Esophagus muscularis mucosa (tissue), 4 donors: ENCODE measurements at regions not wholly inside any gene's neighbourhood (a gene's known extent, or its start where the extent isn't known, plus 50 kb on each side); places are given as distances from the start of the nearest gene placed in this dataset.
"Not testable (repeated sequence)": the region's sequence is repeated elsewhere in the genome, so short reads cannot be mapped to it uniquely, and the experiment has no call there.

Source experiments
- DNase-seq: peaks from one replicate; pipeline ENCODE4 v3.0.0-alpha.2; 2017; ENCODE audit errors: extremely low spot score
- H3K27ac ChIP-seq, 4 donors: fragments of 200-600 bp; sonication (generic); replicated peaks in 1 of 4; 1 replicate in 3 of 4; 2 replicates in 1 of 4; pipeline ENCODE4 v1.5.1; 2016 to 2019; ENCODE audit warnings: mild to moderate bottlenecking in 1 of 4
- H3K27me3 ChIP-seq, 4 donors: fragments of 200-600 bp; sonication (generic); one replicate each; pipeline versions ENCODE4 v1.5.1 to v1.6.0; 2016 to 2019
- H3K36me3 ChIP-seq, 4 donors: fragments of 200-600 bp; sonication (generic); one replicate each; pipeline ENCODE4 v1.5.1; 2016 to 2019
- H3K4me1 ChIP-seq, 4 donors: fragments of 200-600 bp; sonication (generic); one replicate each; pipeline ENCODE4 v1.5.1; 2016 to 2019
- H3K4me3 ChIP-seq, 4 donors: fragments of 200-600 bp; sonication (generic); 1 replicate in 2 of 4; 2 replicates in 2 of 4; pipeline ENCODE4 v1.5.1; 2016 to 2019; ENCODE audit warnings: mild to moderate bottlenecking in 4 of 4, moderate library complexity in 1 of 4
- H3K9me3 ChIP-seq, 4 donors: fragments of 200-600 bp; sonication (generic); 1 replicate in 3 of 4; 2 replicates in 1 of 4; pipeline ENCODE4 v1.5.1; 2016 to 2019
- CTCF ChIP-seq, 3 experiments: fragments of 200-600 bp in 2 of 3; fragments of 450-650 bp in 1 of 3; sonication (generic) in 2 of 3; IDR thresholded peaks; one replicate each; pipeline ENCODE4 v1.5.1; 2017 to 2019; ENCODE audit warnings: antibody characterized with exemption in 3 of 3, mild to moderate bottlenecking in 2 of 3, moderate library complexity in 1 of 3
- EP300 ChIP-seq: sonication (generic); formaldehyde crosslinking; IDR thresholded peaks from one replicate; pipeline ENCODE4 v1.6.1; 2017; ENCODE audit warnings: antibody characterized with exemption
- POLR2A ChIP-seq: fragments of 450-650 bp; IDR thresholded peaks from one replicate; pipeline ENCODE4 v1.6.1; 2017; ENCODE audit warnings: antibody characterized with exemption, moderate library complexity, mild to moderate bottlenecking, low read depth
- POLR2AphosphoS5 ChIP-seq, 2 donors: sonication (generic); formaldehyde crosslinking; IDR thresholded peaks; one replicate each; pipeline ENCODE4 v1.6.1; 2017; ENCODE audit warnings: antibody characterized with exemption in 2 of 2
- WGBS: methylation state at CpG from one replicate; pipeline ENCODE4 v1.1.5; 2018; 5-methylcytosine and 5-hydroxymethylcytosine counted together
- intact Hi-C: fragments of 100-400 bp; cut with DNase I; formaldehyde crosslinking; loops from one replicate; pipeline ENCODE4 v1.15.1; 2023

DNA sequence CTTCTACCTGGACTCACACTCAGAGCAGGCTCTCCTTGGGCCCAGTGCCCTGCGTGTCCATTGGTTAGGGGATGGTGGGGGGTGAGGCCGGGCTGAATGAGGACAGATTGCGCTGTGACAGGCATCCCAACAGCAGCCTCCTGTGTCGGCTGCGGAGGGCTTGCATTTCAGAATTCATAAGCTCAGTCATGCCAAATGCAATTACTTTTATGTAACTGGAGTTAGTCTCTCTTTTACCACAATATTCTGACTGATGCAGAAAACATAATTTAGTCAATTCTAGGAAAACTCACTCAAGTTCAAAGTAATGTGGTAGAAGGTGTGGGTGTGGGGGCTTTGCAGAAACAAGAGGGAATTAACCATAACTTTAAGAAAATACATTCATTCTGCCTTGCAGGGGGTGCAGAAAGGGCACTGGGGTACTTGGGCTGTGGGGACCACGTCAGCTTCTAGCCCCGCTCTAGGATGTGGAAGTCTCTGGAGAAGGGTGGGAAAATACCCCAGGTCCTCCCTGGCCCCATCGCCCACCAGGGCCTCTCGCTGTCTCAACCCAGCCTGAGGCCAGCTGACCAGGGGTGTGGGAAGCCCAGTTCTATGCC is 257.7 kb downstream of the ADGRD1 start:
- Histone ChIP-seq H3K27ac (no peak overlapping the region), H3K9me3 (peaks cover 0 to 5% (median 0%) of the 10 kb centered on the region in 4 donors), H3K4me3 (no peak overlapping the region), H3K36me3 (no peaks in the 10 kb centered on the region), H3K27me3 (peaks cover 0 to 35% (median 3%) of the 10 kb centered on the region in 4 donors), H3K4me1 (no peaks in the 10 kb centered on the region)
- intact Hi-C loops, result no loop called here
- TF ChIP-seq CTCF (IDR thresholded peaks at IDR 0.05), result no peak
- TF ChIP-seq POLR2AphosphoS5 (IDR thresholded peaks at IDR 0.05), result no peak
- no peak for TF ChIP-seq POLR2A
- TF ChIP-seq EP300, result no peak
- no peak for DNase-seq
- WGBS, result 92% methylated on average over 9 of the region's 9 CpGs

DNA sequence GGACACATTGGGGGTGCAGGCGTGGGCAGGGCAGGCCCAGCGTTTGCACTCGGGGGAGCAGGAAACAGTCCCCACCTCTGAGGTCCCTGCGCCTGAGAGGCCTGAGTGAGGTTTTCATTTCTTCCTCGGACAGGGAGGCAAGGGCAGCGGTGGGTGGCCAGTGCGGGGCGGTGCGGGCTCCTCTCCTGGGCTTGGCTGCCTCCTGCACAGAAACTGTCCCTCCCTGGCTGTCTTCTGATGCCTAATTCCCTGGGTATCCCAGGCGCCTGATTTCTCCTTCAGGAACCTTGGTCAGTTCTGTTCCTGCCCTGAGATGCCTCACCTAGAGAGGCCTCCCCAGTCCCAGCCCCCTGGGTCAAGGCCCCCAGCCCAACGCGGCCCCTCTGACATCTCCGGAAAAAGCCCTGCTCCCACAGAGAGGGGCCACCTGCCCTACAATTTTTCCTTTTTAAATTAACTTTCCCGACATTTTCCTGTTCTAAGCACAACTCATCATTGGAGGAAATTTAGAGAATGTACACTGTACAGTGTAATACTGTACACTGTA is 260.3 kb downstream of the ADGRD1 start:
- WGBS, result 80% methylated on average over 11 of the region's 14 CpGs
- no peak for DNase-seq
- H3K4me1 ChIP-seq, result no peaks in the 10 kb centered on the region

GRCh38 chr12:131214936-131215335 is 261.2 kb downstream of the ADGRD1 start:
- intact Hi-C loops, result not testable (repeated sequence)

More for the DNA sequence above, 260.3 kb downstream of the ADGRD1 start:
- peaks cover 0 to 5% (median 0%) of the 10 kb centered on the region in 4 donors for H3K9me3 ChIP-seq
- intact Hi-C loops, result no loop called here
- H3K4me3 ChIP-seq, result no peak overlapping the region
- H3K36me3 ChIP-seq, result no peaks in the 10 kb centered on the region
- TF ChIP-seq EP300 (no peak), CTCF (IDR thresholded peaks at IDR 0.05) (no peak), POLR2AphosphoS5 (IDR thresholded peaks at IDR 0.05) (no peak), POLR2A (no peak)
- H3K27me3 ChIP-seq, result peaks cover 0 to 45% (median 3%) of the 10 kb centered on the region in 4 donors
- no peak overlapping the region for H3K27ac ChIP-seq

DNA sequence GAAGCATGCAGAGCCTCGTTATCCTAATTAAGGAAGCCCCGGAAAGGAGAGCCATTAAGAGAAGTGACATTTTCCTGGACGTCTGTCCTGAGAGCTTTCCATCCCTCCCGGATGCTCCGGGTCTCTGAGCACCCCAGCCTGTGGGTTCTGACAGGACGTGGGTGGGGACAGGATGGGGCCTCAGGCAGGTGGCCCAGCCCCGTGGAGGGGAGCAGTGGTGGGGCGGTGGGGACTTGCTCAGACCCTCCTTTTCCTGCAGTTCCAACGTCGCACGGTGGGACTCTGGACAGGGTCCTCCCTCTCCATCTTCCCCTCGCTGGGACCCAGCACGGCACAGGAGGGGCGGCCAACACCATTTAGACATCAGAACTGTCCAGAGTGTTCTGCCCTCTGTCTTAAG is 262.9 kb downstream of the ADGRD1 start:
- H3K9me3 ChIP-seq, DNase-seq, H3K4me3 ChIP-seq, H3K36me3 ChIP-seq, intact Hi-C loops, H3K4me1 ChIP-seq, H3K27ac ChIP-seq: not testable (repeated sequence)
- H3K27me3 ChIP-seq, result peaks cover 0 to 44% (median 0%) of the 10 kb centered on the region in 4 donors
- WGBS, result no CpG with 5 or more reads among the region's 14 CpGs

More at GRCh38 chr12:131214936-131215335, 261.2 kb downstream of the ADGRD1 start:
- WGBS, result 98% methylated on average over 6 of the region's 12 CpGs
- H3K4me1 ChIP-seq, H3K27ac ChIP-seq, H3K36me3 ChIP-seq, H3K9me3 ChIP-seq, H3K4me3 ChIP-seq, DNase-seq: not testable (repeated sequence)
- peaks cover 0 to 45% (median 0%) of the 10 kb centered on the region in 4 donors for H3K27me3 ChIP-seq

DNA sequence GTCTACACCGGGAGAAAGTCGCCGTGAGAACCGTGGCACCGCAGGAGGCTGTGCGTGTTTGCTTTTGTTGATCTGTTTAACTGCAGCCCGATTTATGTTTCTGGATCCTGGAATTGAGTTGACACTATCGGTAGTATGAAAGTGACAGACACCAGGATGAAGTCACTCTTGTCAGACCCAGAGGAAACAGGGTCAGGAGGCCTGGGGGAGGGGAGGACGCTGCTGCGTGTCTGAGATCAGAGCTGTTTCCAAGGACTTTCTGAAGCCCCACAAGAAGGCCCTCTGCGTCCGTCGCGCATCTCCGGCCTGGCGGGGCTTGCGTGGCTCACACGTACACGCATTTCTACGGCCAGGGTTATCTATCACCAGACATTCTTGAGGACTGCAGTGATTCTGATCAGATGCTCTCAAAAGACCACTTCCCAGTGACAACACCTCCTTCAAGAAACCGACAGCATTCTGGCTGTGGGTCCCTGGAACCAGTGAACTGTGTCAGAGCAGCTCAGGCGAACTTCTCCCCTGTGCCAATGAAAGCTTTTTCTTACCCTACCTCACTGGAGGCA is 263.4 kb downstream of the ADGRD1 start:
- Histone ChIP-seq H3K4me3 (no peak overlapping the region), H3K27ac (no peak overlapping the region), H3K27me3 (peaks cover 0 to 47% (median 0%) of the 10 kb centered on the region in 4 donors), H3K4me1 (peaks cover 0 to under 1% (median 0%) of the 10 kb centered on the region in 4 donors), H3K36me3 (no peaks in the 10 kb centered on the region), H3K9me3 (peaks cover 0 to 5% (median 0%) of the 10 kb centered on the region in 4 donors)
- no peak for DNase-seq
- no peak for TF ChIP-seq POLR2AphosphoS5 (IDR thresholded peaks at IDR 0.05)
- no peak for TF ChIP-seq POLR2A
- no peak for TF ChIP-seq CTCF (IDR thresholded peaks at IDR 0.05)
- no peak for TF ChIP-seq EP300
- intact Hi-C loops, result no loop called here
- 68% methylated on average over 13 of the region's 22 CpGs for WGBS
